ENCODE measurements at regions not wholly inside any gene's neighbourhood (a gene's known extent, or its start where the extent isn't known, plus 50 kb on each side); places are given as distances from the start of the nearest gene placed in this dataset.

DNA sequence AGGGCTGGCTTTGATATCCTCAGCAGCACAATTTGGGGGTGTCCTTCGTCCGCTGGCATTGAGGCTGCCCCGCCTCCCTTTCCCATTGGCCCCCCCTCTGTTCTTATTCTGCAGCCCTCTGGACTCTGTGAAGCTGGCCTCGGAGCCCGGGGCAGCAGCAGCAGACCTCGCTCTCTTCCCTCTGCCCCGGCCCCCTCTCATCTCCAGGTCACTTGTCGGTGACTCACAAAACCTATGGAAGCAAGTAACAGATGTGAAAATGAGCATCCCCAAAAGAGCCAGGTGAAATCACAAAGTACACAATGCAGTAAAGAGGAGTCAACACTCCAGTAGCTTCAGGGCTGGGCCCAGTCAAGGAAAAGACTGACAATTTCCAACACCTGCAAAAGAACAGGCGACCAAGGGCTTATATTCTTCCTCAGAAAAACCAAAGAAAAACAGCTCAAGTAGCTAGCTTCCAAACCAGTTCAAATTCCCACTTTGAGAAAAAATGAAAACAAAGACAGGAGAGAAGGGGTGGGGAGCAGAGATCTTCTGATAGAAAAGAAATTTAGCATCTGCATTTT lies 97.5 kb downstream of the ZNF608 start (continued):
- TF ChIP-seq, protein P1, sequence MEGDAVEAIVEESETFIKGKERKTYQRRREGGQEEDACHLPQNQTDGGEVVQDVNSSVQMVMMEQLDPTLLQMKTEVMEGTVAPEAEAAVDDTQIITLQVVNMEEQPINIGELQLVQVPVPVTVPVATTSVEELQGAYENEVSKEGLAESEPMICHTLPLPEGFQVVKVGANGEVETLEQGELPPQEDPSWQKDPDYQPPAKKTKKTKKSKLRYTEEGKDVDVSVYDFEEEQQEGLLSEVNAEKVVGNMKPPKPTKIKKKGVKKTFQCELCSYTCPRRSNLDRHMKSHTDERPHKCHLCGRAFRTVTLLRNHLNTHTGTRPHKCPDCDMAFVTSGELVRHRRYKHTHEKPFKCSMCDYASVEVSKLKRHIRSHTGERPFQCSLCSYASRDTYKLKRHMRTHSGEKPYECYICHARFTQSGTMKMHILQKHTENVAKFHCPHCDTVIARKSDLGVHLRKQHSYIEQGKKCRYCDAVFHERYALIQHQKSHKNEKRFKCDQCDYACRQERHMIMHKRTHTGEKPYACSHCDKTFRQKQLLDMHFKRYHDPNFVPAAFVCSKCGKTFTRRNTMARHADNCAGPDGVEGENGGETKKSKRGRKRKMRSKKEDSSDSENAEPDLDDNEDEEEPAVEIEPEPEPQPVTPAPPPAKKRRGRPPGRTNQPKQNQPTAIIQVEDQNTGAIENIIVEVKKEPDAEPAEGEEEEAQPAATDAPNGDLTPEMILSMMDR (IDR thresholded peaks at IDR 0.05): no peak
- TF ChIP-seq EP300 (IDR thresholded peaks at IDR 0.05; ENCODE audit: borderline replicate concordance in 1 of 2, low read depth in 1 of 2, low read length in 1 of 2) (no peak), POLR2AphosphoS5 (IDR thresholded peaks at IDR 0.05; ENCODE audit: low read depth, low read length) (no peak), RFX5 (IDR thresholded peaks at IDR 0.05; ENCODE audit: low read length) (no peak), RCOR1 (IDR thresholded peaks at IDR 0.05; ENCODE audit: low read length) (no peak), FOXJ3 (CRISPR knock-in tag; IDR thresholded peaks at IDR 0.05) (no peak)
- TF ChIP-seq, protein P2, sequence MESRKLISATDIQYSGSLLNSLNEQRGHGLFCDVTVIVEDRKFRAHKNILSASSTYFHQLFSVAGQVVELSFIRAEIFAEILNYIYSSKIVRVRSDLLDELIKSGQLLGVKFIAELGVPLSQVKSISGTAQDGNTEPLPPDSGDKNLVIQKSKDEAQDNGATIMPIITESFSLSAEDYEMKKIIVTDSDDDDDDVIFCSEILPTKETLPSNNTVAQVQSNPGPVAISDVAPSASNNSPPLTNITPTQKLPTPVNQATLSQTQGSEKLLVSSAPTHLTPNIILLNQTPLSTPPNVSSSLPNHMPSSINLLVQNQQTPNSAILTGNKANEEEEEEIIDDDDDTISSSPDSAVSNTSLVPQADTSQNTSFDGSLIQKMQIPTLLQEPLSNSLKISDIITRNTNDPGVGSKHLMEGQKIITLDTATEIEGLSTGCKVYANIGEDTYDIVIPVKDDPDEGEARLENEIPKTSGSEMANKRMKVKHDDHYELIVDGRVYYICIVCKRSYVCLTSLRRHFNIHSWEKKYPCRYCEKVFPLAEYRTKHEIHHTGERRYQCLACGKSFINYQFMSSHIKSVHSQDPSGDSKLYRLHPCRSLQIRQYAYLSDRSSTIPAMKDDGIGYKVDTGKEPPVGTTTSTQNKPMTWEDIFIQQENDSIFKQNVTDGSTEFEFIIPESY (IDR thresholded peaks at IDR 0.05; ENCODE audit: borderline replicate concordance, low read depth): no peak
- TF ChIP-seq, protein P3, sequence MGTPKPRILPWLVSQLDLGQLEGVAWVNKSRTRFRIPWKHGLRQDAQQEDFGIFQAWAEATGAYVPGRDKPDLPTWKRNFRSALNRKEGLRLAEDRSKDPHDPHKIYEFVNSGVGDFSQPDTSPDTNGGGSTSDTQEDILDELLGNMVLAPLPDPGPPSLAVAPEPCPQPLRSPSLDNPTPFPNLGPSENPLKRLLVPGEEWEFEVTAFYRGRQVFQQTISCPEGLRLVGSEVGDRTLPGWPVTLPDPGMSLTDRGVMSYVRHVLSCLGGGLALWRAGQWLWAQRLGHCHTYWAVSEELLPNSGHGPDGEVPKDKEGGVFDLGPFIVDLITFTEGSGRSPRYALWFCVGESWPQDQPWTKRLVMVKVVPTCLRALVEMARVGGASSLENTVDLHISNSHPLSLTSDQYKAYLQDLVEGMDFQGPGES (IDR thresholded peaks at IDR 0.05; ENCODE audit: low read depth, low read length): no peak
- TF ChIP-seq, protein P4, sequence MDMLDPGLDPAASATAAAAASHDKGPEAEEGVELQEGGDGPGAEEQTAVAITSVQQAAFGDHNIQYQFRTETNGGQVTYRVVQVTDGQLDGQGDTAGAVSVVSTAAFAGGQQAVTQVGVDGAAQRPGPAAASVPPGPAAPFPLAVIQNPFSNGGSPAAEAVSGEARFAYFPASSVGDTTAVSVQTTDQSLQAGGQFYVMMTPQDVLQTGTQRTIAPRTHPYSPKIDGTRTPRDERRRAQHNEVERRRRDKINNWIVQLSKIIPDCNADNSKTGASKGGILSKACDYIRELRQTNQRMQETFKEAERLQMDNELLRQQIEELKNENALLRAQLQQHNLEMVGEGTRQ (IDR thresholded peaks at IDR 0.05; ENCODE audit: borderline replicate concordance, low read depth, low read length): no peak
- TF ChIP-seq, protein P5, sequence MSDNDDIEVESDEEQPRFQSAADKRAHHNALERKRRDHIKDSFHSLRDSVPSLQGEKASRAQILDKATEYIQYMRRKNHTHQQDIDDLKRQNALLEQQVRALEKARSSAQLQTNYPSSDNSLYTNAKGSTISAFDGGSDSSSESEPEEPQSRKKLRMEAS (IDR thresholded peaks at IDR 0.05; ENCODE audit: low read depth): no peak

DNA sequence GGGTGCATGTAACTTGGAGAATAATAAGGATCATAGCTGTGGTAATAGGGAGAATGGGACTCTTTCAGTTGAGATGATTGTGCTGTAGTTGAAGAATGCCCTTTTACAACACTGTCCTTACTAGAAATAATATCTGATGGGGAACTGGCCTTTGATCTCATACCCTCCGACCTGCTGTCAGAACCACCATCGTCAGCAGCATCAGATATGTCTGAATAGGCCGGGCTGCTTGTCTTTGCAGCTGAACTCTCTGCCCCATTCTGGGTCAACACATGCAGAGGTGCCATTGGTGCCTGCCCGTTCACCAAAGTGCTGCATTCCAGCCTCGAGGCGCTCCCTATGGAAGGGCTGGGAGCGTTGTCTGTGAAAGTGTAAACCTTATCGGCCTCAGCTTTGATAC lies 99.1 kb downstream of the ZNF608 start:
- H3K27me3 ChIP-seq (ENCODE audit: insufficient read depth): no peaks in the 10 kb centered on the region
- CTCF ChIA-PET: no interaction called here
- no peak for DNase-seq
- H3F3A ChIP-seq (replicated peaks; ENCODE audit: insufficient read depth): peaks cover 16% of the 10 kb centered on the region
- no peaks in the 10 kb centered on the region for H3K79me2 ChIP-seq (ENCODE audit: insufficient read depth)
- no peak overlapping the region for H3K9ac ChIP-seq
- 100% methylated on average over 4 of the region's 8 CpGs for WGBS (ENCODE audit: low lambda C conversion rate)
- no peaks in the 10 kb centered on the region for H3K9me2 ChIP-seq
- no peak overlapping the region for H3K4me2 ChIP-seq
- peaks cover 0 to 7% of the 10 kb centered on the region in 2 experiments for H3K36me3 ChIP-seq (replicated peaks in 1 of 2; ENCODE audit: control insufficient read depth in 1 of 2, insufficient read depth in 2 of 2, low read length in 1 of 2)
- POLR2A ChIA-PET: no interaction called here
- H4K20me1 ChIP-seq (ENCODE audit: insufficient read depth): no peaks in the 10 kb centered on the region
- H2AFZ ChIP-seq (ENCODE audit: low read depth): no peak overlapping the region
- H3K27ac ChIP-seq (ENCODE audit: low read depth in 2 of 2, low read length in 1 of 2): no peak overlapping the region; a peak in 1 of 4 replicates
- H3K4me1 ChIP-seq (ENCODE audit: control insufficient read depth in 1 of 2, insufficient read depth in 2 of 2, low read depth in 1 of 2, low read length in 1 of 2): peaks cover 28 to 49% of the 10 kb centered on the region in 2 experiments
- H3K4me3 ChIP-seq (ENCODE audit: low read depth in 2 of 2, low read length in 1 of 2): no peak overlapping the region
- H3K9me3 ChIP-seq: no peaks in the 10 kb centered on the region
- TF ChIP-seq RXRA (IDR thresholded peaks at IDR 0.05; ENCODE audit: borderline replicate concordance, low read depth): no peak
- TF ChIP-seq RFX5 (IDR thresholded peaks at IDR 0.05; ENCODE audit: low read length): no peak
- TF ChIP-seq TCF12 (IDR thresholded peaks at IDR 0.05): no peak
- TF ChIP-seq, protein P6, sequence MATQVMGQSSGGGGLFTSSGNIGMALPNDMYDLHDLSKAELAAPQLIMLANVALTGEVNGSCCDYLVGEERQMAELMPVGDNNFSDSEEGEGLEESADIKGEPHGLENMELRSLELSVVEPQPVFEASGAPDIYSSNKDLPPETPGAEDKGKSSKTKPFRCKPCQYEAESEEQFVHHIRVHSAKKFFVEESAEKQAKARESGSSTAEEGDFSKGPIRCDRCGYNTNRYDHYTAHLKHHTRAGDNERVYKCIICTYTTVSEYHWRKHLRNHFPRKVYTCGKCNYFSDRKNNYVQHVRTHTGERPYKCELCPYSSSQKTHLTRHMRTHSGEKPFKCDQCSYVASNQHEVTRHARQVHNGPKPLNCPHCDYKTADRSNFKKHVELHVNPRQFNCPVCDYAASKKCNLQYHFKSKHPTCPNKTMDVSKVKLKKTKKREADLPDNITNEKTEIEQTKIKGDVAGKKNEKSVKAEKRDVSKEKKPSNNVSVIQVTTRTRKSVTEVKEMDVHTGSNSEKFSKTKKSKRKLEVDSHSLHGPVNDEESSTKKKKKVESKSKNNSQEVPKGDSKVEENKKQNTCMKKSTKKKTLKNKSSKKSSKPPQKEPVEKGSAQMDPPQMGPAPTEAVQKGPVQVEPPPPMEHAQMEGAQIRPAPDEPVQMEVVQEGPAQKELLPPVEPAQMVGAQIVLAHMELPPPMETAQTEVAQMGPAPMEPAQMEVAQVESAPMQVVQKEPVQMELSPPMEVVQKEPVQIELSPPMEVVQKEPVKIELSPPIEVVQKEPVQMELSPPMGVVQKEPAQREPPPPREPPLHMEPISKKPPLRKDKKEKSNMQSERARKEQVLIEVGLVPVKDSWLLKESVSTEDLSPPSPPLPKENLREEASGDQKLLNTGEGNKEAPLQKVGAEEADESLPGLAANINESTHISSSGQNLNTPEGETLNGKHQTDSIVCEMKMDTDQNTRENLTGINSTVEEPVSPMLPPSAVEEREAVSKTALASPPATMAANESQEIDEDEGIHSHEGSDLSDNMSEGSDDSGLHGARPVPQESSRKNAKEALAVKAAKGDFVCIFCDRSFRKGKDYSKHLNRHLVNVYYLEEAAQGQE (IDR thresholded peaks at IDR 0.05; ENCODE audit: low read depth, low read length): no peak
- no peak for TF ChIP-seq NFIC (IDR thresholded peaks at IDR 0.05; ENCODE audit: borderline replicate concordance)
- no peak for TF ChIP-seq FOXM1 (IDR thresholded peaks at IDR 0.05; ENCODE audit: low read depth)
- TF ChIP-seq TEAD4 (IDR thresholded peaks at IDR 0.05; ENCODE audit: borderline replicate concordance, insufficient read depth): no peak
- TF ChIP-seq, protein P3 (IDR thresholded peaks at IDR 0.05; ENCODE audit: low read depth, low read length): no peak
- no peak for TF ChIP-seq RAD21 (IDR thresholded peaks at IDR 0.05; ENCODE audit: low read length)
- no peak for TF ChIP-seq GABPA (IDR thresholded peaks at IDR 0.05; ENCODE audit: low read depth)
- no peak for TF ChIP-seq FOSL2 (IDR thresholded peaks at IDR 0.05; ENCODE audit: borderline replicate concordance, low read depth)
- TF ChIP-seq MEF2A (IDR thresholded peaks at IDR 0.05; ENCODE audit: borderline replicate concordance, low read depth): no peak
- TF ChIP-seq TAF1 (IDR thresholded peaks at IDR 0.05; ENCODE audit: borderline replicate concordance, low read depth, low read length): no peak

Measured in SK-N-SH (cell line).